HFFc6 (cell line): ENCODE measurements at regions not wholly inside any gene's neighbourhood (a gene's known extent, or its start where the extent isn't known, plus 50 kb on each side); places are given as distances from the start of the nearest gene placed in this dataset.

Source experiments
- DNase-seq: peaks from one replicate; pipeline ENCODE4 v3.0.0-alpha.2; 2018
- H3K27ac Mint-ChIP-seq: 2 replicates; pipeline ENCODE4 v1.8.0; 2020; ENCODE audit warnings: mild to moderate bottlenecking, mixed read lengths
- H3K27me3 Mint-ChIP-seq: 2 replicates; pipeline ENCODE4 v1.8.0; 2021; ENCODE audit warnings: mild to moderate bottlenecking, moderate library complexity, mixed read lengths; ENCODE audit not compliant: insufficient read depth
- H3K36me3 Mint-ChIP-seq: 2 replicates; pipeline ENCODE4 v1.8.0; 2021; ENCODE audit warnings: low read depth, mixed read lengths
- H3K4me1 Mint-ChIP-seq: 2 replicates; pipeline ENCODE4 v1.8.0; 2020; ENCODE audit warnings: low read depth, mixed read lengths
- H3K4me3 Mint-ChIP-seq: 2 replicates; pipeline ENCODE4 v1.8.0; 2020; ENCODE audit warnings: mild to moderate bottlenecking, moderate library complexity, mixed read lengths
- H3K9me3 Mint-ChIP-seq: 2 replicates; pipeline ENCODE4 v1.8.0; 2020; ENCODE audit warnings: mild to moderate bottlenecking, mixed read lengths
- TF ChIP-seq, protein P1 (sequence below): fragments of 200-600 bp; sonication (generic); IDR thresholded peaks from 2 replicates; pipeline ENCODE4 v1.5.0; 2021; ENCODE audit warnings: antibody characterized with exemption, mild to moderate bottlenecking

DNA sequence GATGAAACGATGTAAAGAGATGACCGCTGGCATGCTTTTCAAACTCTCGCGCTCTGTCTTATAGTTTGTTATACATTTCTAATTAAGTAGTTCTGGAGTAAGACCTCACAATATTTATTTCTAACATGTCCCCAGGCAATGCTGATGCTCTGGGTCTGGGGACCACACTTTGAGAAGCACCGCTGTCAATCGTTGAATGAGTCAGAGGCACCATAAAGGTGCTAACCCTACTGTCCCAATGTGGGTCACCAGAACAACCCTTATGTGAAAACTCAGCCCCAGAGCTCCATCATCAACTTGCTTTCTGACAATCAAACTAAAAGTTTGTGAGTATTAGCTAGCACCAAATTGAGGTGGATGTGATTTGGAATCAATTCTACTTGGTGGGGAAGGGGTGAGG is 284.1 kb upstream of the PRKCQ start:
- TF ChIP-seq, protein P1, sequence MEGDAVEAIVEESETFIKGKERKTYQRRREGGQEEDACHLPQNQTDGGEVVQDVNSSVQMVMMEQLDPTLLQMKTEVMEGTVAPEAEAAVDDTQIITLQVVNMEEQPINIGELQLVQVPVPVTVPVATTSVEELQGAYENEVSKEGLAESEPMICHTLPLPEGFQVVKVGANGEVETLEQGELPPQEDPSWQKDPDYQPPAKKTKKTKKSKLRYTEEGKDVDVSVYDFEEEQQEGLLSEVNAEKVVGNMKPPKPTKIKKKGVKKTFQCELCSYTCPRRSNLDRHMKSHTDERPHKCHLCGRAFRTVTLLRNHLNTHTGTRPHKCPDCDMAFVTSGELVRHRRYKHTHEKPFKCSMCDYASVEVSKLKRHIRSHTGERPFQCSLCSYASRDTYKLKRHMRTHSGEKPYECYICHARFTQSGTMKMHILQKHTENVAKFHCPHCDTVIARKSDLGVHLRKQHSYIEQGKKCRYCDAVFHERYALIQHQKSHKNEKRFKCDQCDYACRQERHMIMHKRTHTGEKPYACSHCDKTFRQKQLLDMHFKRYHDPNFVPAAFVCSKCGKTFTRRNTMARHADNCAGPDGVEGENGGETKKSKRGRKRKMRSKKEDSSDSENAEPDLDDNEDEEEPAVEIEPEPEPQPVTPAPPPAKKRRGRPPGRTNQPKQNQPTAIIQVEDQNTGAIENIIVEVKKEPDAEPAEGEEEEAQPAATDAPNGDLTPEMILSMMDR, result no peak
- Mint-ChIP-seq H3K27ac (no peak overlapping the region), H3K4me1 (no peaks in the 10 kb centered on the region), H3K27me3 (peaks cover 1% of the 10 kb centered on the region; the same call in 1 of the 2 replicates), H3K4me3 (no peak overlapping the region), H3K36me3 (no peaks in the 10 kb centered on the region), H3K9me3 (no peaks in the 10 kb centered on the region)
- no peak for DNase-seq

DNA sequence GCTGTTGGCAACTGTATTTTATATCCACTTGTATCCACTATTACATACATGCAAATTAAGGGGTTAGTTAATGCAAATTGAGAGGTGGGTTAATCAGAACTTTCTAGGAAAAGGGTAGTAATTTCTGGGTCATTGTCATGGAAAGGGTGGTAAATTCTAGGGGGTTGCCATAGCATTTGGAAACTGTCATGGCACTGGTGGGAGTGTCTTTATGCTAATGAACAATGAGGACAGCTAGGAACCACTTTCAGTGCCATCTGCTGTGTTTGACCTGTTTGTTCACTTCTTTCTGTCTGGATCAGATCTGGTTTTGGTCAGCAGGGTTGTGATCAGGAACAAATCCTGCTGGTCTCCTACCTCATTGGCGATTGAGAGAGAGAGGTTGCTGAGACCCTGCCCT is 283.3 kb upstream of the PRKCQ start:
- H3K27ac Mint-ChIP-seq, result no peak overlapping the region
- no peak for DNase-seq
- no peaks in the 10 kb centered on the region for H3K4me1 Mint-ChIP-seq
- H3K36me3 Mint-ChIP-seq, result no peaks in the 10 kb centered on the region
- H3K9me3 Mint-ChIP-seq, result no peaks in the 10 kb centered on the region
- H3K4me3 Mint-ChIP-seq, result no peak overlapping the region
- H3K27me3 Mint-ChIP-seq, result no peaks in the 10 kb centered on the region
- TF ChIP-seq, protein P1, result no peak

DNA sequence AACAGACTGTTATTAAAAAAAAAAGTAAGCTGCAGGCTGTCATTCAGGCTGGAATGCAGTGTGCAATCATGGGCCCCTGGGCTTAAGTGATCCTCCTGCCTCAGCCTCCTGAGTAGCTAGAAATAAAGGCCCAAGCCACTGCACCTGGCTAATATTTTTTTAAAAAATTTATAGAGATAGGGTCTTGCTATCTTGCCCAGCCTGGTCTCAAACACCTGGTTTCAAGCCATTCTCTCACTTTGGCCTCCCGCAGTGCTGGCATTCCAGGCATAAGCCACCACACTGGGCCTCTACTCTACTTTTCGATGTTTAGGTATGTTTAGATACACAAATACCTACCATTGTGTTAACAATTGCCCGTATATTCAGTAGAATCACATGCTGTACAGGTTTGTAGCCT is 270.4 kb upstream of the PRKCQ start:
- TF ChIP-seq, protein P1, result no peak
- H3K4me3 Mint-ChIP-seq, result no peak overlapping the region
- H3K27me3 Mint-ChIP-seq, result no peaks in the 10 kb centered on the region; the same call in 1 of the 2 replicates
- DNase-seq, result no peak
- H3K27ac Mint-ChIP-seq, result no peak overlapping the region
- H3K36me3 Mint-ChIP-seq, result no peaks in the 10 kb centered on the region
- no peaks in the 10 kb centered on the region for H3K4me1 Mint-ChIP-seq
- no peaks in the 10 kb centered on the region for H3K9me3 Mint-ChIP-seq

DNA sequence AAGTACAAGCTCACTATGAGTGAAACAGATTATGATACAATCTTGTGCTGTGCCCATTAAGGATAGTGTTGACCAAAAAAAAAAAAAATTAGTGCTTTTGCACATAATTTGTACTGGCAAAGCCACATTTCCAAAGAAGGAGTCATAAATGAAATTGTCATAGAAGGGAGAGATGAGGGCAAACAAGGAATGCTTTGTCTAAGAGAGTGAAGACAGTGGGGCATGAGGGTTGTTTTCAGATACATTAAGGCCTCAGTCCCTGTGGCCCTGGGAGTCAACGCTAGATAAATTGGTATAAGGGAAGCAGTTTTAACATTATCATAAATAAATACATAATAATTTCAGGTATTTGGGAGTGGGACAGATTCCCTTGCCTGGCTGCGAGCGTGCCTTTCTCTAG is 267.5 kb upstream of the PRKCQ start:
- Mint-ChIP-seq H3K27ac (no peak overlapping the region), H3K36me3 (no peaks in the 10 kb centered on the region), H3K4me1 (no peaks in the 10 kb centered on the region), H3K27me3 (no peaks in the 10 kb centered on the region; the same call in 1 of the 2 replicates), H3K4me3 (no peak overlapping the region), H3K9me3 (no peaks in the 10 kb centered on the region)
- TF ChIP-seq, protein P1, result no peak
- no peak for DNase-seq

DNA sequence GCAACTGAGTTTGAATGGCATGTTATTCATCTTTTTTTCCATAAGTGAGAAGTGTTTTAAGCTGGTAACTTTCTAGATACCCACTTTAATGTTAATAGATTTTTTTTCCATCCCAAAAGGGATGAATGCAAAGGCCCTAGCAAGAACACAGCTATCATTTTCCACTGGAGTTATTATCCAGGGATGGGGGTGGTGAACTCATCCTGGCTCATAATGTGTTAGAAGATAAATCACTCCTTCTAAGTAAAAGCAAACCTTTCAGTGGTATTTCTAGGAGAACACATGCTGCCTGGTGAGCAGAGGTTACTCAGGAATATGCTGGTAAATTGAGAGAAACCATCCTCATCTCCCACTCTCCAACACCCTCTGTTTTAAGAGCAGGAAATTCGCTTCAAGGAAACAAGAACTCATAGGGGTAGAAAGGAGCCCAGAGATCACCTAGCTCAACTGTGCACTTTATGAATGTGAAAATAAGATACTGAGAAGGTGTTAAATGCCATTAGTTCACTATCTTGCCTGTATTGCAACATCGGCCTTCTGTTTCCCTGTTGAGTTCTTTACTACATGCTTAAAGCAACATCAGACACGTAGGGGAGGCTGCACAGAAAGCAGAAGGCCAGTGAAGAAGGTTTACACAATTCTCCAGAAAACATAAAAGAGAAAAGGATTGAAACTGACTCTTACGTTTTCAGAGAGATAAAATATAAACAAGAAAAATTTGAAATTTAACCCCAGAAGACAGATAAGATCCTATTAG is 264.0 kb upstream of the PRKCQ start:
- Mint-ChIP-seq H3K4me3 (no peak overlapping the region), H3K9me3 (no peaks in the 10 kb centered on the region; the same call in 1 of the 2 replicates), H3K27ac (no peak overlapping the region), H3K36me3 (no peaks in the 10 kb centered on the region), H3K4me1 (no peaks in the 10 kb centered on the region), H3K27me3 (no peaks in the 10 kb centered on the region; the same call in 1 of the 2 replicates)
- no peak for DNase-seq
- TF ChIP-seq, protein P1, result no peak
